Ishikawa (cell line): ENCODE measurements at regions not wholly inside any gene's neighbourhood (a gene's known extent, or its start where the extent isn't known, plus 50 kb on each side); places are given as distances from the start of the nearest gene placed in this dataset.

Experiments
- CEBPB ChIP-seq: IDR thresholded peaks from 2 replicates; pipeline ENCODE4 v1.6.1; 2012
- CREB1 ChIP-seq: IDR thresholded peaks from 2 replicates; pipeline ENCODE4 v1.6.1; 2012; ENCODE audit warnings: low read depth
- EGR1 ChIP-seq: IDR thresholded peaks from 2 replicates; pipeline ENCODE4 v1.6.1; 2012
- EP300 ChIP-seq: IDR thresholded peaks from 2 replicates; pipeline ENCODE4 v1.6.1; 2012; ENCODE audit warnings: borderline replicate concordance
- FOXM1 ChIP-seq: IDR thresholded peaks from 2 replicates; pipeline ENCODE4 v1.6.1; 2012; ENCODE audit warnings: low read depth, borderline replicate concordance
- NFIC ChIP-seq: IDR thresholded peaks from 2 replicates; pipeline ENCODE4 v1.6.1; 2012
- RAD21 ChIP-seq: IDR thresholded peaks from 2 replicates; pipeline ENCODE4 v1.6.1; 2012; ENCODE audit warnings: low read depth
- REST ChIP-seq: IDR thresholded peaks from 2 replicates; pipeline ENCODE4 v1.6.1; 2012; ENCODE audit warnings: low read depth, mild to moderate bottlenecking
- TAF1 ChIP-seq: IDR thresholded peaks from 2 replicates; pipeline ENCODE4 v1.6.1; 2012; ENCODE audit warnings: low read depth, mild to moderate bottlenecking
- TCF12 ChIP-seq: IDR thresholded peaks from 2 replicates; pipeline ENCODE4 v1.6.1; 2012; ENCODE audit warnings: low read depth
- TEAD4 ChIP-seq: IDR thresholded peaks from 2 replicates; pipeline ENCODE4 v1.6.1; 2012
- USF1 ChIP-seq: IDR thresholded peaks from 2 replicates; pipeline ENCODE4 v1.6.1; 2012
- YY1 ChIP-seq: IDR thresholded peaks from 2 replicates; pipeline ENCODE4 v1.6.1; 2012; ENCODE audit warnings: low read depth
- ZBTB7A ChIP-seq: IDR thresholded peaks from 2 replicates; pipeline ENCODE4 v1.6.1; 2012; ENCODE audit warnings: low read depth
- TF ChIP-seq, protein P1 (sequence below): IDR thresholded peaks from 2 replicates; pipeline ENCODE4 v1.6.1; 2012

DNA sequence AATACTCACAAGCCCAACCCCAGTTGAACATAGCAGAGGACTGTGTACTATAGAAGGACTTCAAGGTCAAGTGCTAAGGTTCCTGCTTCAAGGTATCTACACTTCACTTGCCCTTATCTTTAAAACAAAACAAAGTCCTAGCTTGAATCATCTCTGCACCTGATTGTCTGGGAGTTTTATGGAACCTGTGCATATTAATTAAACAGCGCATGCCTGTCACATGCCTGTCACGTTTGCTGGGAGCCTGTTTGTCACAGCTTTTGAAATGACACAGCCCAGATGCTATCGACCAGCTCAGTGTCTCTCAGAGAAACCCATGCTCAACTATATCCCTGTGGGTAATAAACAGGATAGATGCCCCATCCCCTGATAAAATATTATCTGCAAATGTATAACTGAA is 476.0 kb downstream of the ZSWIM6 start:
- TF ChIP-seq EP300 (no peak), TEAD4 (no peak), FOXM1 (no peak), CEBPB (no peak), ZBTB7A (no peak), TAF1 (no peak), NFIC (no peak), TCF12 (no peak), EGR1 (no peak), REST (no peak), YY1 (no peak), CREB1 (no peak), USF1 (no peak), RAD21 (no peak)
- TF ChIP-seq, protein P1, sequence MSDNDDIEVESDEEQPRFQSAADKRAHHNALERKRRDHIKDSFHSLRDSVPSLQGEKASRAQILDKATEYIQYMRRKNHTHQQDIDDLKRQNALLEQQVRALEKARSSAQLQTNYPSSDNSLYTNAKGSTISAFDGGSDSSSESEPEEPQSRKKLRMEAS = no peak

DNA sequence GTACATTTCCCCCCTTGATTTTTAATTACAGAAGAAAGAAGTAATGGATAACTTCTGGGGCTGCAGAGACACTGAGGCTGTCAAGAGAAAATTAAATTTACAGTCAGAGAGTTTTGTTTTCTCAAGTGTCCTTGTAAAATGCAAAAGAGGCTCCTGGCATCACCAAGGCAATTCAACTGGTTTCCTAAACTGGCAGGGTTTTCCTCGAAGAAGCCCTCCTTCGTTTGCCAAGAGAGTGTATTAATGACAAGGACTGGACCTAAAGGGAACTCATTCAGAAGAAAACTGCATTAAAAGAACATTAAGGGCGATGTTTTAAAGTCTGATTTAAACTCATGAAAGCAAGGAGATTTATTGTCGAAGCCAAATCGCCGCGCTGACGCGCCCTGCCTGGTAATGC is 476.9 kb downstream of the ZSWIM6 start:
- TF ChIP-seq YY1 = no peak
- TF ChIP-seq, protein P1 = no peak
- TF ChIP-seq EGR1 = no peak
- no peak for TF ChIP-seq FOXM1
- no peak for TF ChIP-seq CREB1
- no peak for TF ChIP-seq ZBTB7A
- no peak for TF ChIP-seq TCF12
- no peak for TF ChIP-seq RAD21
- no peak for TF ChIP-seq NFIC
- no peak for TF ChIP-seq USF1

- TF ChIP-seq TCF12 = no peak
- no peak for TF ChIP-seq EGR1
- TF ChIP-seq TAF1 = no peak
- TF ChIP-seq CREB1 = no peak
- no peak for TF ChIP-seq ZBTB7A
- no peak for TF ChIP-seq RAD21
- no peak for TF ChIP-seq TEAD4
- peak; percentile 35; the same call in 1 of the 2 replicates for TF ChIP-seq NFIC
- TF ChIP-seq USF1 = no peak
Observed at GRCh38 chr5:61809651-61810050, 477.6 kb downstream of the ZSWIM6 start.

GRCh38 chr5:61811052-61811451 is 479.0 kb downstream of the ZSWIM6 start:
- TF ChIP-seq EP300 (no peak), FOXM1 (no peak), CEBPB (no peak), TAF1 (no peak), RAD21 (no peak), TCF12 (no peak), NFIC (no peak), EGR1 (no peak), TEAD4 (no peak)

GRCh38 chr5:61813361-61813760 is 481.3 kb downstream of the ZSWIM6 start:
- TF ChIP-seq NFIC = no peak
- no peak for TF ChIP-seq REST
- TF ChIP-seq EGR1 = no peak
- no peak for TF ChIP-seq RAD21
- TF ChIP-seq FOXM1 = no peak

- TF ChIP-seq EGR1 = no peak
- TF ChIP-seq ZBTB7A = no peak
- TF ChIP-seq NFIC = no peak
- no peak for TF ChIP-seq FOXM1
- TF ChIP-seq YY1 = no peak
- no peak for TF ChIP-seq TCF12
- no peak for TF ChIP-seq RAD21
- TF ChIP-seq REST = no peak
- no peak for TF ChIP-seq USF1
- TF ChIP-seq CEBPB = no peak
- TF ChIP-seq CREB1 = no peak
- no peak for TF ChIP-seq TAF1
- TF ChIP-seq, protein P1 = no peak
- TF ChIP-seq TEAD4 = no peak
- TF ChIP-seq EP300 = no peak
Observed at GRCh38 chr5:61815339-61815738, 483.3 kb downstream of the ZSWIM6 start.
